GM06990 (cell line): ENCODE measurements at regions not wholly inside any gene's neighbourhood (a gene's known extent, or its start where the extent isn't known, plus 50 kb on each side); places are given as distances from the start of the nearest gene placed in this dataset.

Experiments
- DNase-seq: peaks from one replicate; pipeline ENCODE4 v3.0.0-alpha.2; 2011; ENCODE audit not compliant: insufficient read length; ENCODE audit errors: extremely low read depth
- H3K27me3 ChIP-seq: replicated peaks from 2 replicates; pipeline ENCODE4 v1.6.0; 2011; ENCODE audit warnings: low read length; ENCODE audit not compliant: control insufficient read depth, insufficient read depth
- H3K36me3 ChIP-seq: 2 replicates; pipeline ENCODE4 v1.5.1; 2011; ENCODE audit warnings: low read length; ENCODE audit not compliant: control insufficient read depth, insufficient read depth
- H3K4me3 ChIP-seq: replicated peaks from 2 replicates; pipeline ENCODE4 v1.5.1; 2011; ENCODE audit warnings: low read depth, mild to moderate bottlenecking, control low read depth, low read length
- TF ChIP-seq, protein P1 (sequence below): IDR thresholded peaks from 2 replicates; pipeline ENCODE4 v1.5.1; 2011; ENCODE audit warnings: low read length, control low read depth, mild to moderate bottlenecking, inconsistent platforms; ENCODE audit not compliant: insufficient read depth, poor library complexity, severe bottlenecking

DNA sequence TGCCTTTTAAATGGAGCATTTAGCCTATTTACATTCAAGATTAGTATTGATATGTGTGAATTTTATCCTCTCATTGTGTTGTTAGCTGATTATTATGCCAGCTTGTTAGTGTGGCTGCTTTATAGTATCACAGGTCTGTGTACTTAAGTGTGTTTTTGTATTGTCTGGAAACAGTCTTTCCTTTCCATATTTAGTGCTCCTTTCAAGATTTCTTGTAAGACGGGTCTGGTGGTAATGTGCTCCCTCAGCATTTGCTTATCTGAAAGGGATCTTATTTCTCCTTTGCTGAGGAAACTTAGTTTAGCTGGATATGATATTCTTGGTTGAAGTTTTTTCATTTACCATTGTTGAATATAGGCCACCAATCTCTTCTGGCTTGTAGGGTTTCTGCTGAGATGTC is 549.0 kb downstream of the EPHA3 start:
- Histone ChIP-seq H3K27me3 (no peaks in the 10 kb centered on the region), H3K36me3 (no peaks in the 10 kb centered on the region), H3K4me3 (no peak overlapping the region)
- TF ChIP-seq, protein P1, sequence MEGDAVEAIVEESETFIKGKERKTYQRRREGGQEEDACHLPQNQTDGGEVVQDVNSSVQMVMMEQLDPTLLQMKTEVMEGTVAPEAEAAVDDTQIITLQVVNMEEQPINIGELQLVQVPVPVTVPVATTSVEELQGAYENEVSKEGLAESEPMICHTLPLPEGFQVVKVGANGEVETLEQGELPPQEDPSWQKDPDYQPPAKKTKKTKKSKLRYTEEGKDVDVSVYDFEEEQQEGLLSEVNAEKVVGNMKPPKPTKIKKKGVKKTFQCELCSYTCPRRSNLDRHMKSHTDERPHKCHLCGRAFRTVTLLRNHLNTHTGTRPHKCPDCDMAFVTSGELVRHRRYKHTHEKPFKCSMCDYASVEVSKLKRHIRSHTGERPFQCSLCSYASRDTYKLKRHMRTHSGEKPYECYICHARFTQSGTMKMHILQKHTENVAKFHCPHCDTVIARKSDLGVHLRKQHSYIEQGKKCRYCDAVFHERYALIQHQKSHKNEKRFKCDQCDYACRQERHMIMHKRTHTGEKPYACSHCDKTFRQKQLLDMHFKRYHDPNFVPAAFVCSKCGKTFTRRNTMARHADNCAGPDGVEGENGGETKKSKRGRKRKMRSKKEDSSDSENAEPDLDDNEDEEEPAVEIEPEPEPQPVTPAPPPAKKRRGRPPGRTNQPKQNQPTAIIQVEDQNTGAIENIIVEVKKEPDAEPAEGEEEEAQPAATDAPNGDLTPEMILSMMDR, result no peak
- DNase-seq, result no peak

DNA sequence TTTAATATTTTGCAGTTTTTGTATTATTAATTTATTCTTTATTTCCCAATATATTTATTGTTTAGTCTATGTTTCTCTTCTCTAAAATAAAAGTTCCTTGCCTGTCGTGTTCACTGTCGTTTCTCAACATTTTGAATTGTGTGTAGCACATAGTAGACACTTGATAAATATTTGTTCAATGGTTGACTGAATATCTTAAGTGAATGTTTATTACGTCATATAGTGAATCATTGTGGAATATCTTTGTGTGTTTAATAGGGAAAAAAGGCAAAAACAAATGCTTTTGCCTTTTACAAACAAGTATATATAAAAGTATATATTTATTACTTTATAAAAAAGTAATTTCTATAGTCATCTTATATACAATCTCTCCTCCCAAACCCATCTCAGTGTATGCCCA is 572.3 kb downstream of the EPHA3 start:
- no peak for DNase-seq
- Histone ChIP-seq H3K36me3 (no peaks in the 10 kb centered on the region), H3K4me3 (no peak overlapping the region), H3K27me3 (no peaks in the 10 kb centered on the region)
- TF ChIP-seq, protein P1, result no peak

DNA sequence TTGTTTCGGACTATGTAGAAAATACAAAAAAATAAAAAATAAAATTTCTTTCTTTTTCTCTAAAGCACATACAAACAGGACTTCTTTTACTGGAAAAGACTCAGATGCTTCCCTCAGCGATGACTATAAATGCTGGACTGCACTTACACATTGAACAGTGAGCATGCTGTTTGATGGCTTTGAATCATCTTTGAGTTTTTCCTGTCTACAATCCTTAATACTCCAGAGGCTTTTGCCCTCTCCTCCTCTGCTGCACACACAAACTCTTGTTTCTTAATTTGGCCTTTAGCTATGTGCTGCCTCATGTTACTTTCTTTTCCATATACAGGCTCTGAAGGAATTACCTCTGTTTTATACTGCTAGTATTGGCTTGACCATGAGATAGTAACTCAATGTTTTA is 575.1 kb downstream of the EPHA3 start:
- TF ChIP-seq, protein P1, result no peak
- Histone ChIP-seq H3K4me3 (no peak overlapping the region), H3K27me3 (no peaks in the 10 kb centered on the region), H3K36me3 (no peaks in the 10 kb centered on the region)
- no peak for DNase-seq

DNA sequence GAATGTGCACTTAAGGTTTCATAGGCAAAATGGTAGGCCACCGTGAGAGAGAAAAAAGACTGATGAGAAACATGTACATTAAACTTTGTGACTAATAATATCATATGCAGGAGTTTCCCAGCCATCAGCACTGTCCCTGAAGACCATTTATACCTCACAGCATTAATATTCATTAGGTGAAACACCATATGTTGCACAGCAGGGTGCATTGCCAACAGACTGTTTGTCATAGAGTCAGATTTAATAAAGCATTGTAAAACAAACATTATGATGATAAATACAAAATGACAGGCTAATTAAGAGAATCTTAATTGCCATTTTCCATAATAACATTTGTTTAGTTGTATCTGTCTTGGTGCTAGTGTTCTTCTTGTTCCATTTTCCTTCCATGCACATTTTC is 578.3 kb downstream of the EPHA3 start:
- TF ChIP-seq, protein P1, result no peak
- Histone ChIP-seq H3K36me3 (no peaks in the 10 kb centered on the region), H3K27me3 (no peaks in the 10 kb centered on the region), H3K4me3 (no peak overlapping the region)
- no peak for DNase-seq

DNA sequence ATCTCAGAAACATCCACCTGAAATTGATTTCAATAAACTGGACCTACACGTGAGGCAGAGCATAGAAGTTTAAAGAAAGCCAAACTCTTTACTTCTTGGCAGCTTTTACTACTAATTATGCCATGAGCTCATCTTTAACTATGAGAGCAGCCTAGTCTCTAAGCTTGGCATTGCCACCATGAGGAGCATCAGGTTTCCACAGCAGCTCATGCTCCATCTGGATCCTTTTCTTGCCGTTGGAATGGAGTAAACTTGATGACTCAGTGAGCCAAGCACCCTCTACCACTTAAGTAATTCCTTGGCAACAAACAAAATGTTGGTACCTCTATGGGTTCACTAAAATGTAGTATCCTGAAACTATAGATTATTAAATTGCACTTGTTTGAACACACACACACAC is 583.2 kb downstream of the EPHA3 start:
- no peaks in the 10 kb centered on the region for H3K27me3 ChIP-seq
- no peak overlapping the region for H3K4me3 ChIP-seq
- H3K36me3 ChIP-seq, result no peaks in the 10 kb centered on the region
- TF ChIP-seq, protein P1, result no peak
- DNase-seq, result no peak

DNA sequence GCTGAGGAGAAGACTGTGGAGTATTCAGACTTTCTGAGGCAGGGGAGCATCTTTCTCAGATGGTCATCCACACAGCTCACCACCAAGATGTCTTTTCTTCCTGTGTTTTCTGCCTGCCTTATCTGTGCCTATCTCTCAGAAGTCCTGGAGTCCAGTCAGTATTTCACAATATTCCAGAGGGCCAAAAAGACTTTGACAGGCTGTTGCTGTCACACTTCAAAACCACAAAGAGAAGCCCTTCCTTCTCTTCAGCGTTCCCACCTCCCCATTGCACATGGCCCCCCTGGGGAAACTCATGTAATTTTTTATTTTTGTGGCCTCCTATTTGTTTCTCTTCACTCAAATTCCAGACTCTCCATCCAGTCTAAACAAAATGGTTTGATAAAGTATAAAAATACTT is 585.2 kb downstream of the EPHA3 start:
- Histone ChIP-seq H3K27me3 (no peaks in the 10 kb centered on the region), H3K4me3 (no peak overlapping the region), H3K36me3 (no peaks in the 10 kb centered on the region)
- DNase-seq, result no peak
- TF ChIP-seq, protein P1, result no peak
